Caki2 (cell line): ENCODE measurements at regions not wholly inside any gene's neighbourhood (a gene's known extent, or its start where the extent isn't known, plus 50 kb on each side); places are given as distances from the start of the nearest gene placed in this dataset.
A peak's percentile ranks its signal among the peaks of the same experiment; 100 is the strongest.
"Not testable (repeated sequence)": the region's sequence is repeated elsewhere in the genome, so short reads cannot be mapped to it uniquely, and the experiment has no call there.

Source experiments
- DNase-seq: peaks from one replicate; pipeline ENCODE4 v3.0.0-alpha.2; 2015; ENCODE audit warnings: low read depth
- in situ Hi-C: cut with HindIII; loops from 2 replicates; pipeline ENCODE4 v1.10.0; 2016; ENCODE audit warnings: low sequenced_read_pairs, low pct_unique_long_range_greater_than_20kb, mixed read lengths

GRCh38 chr3:157585386-157585785 lies 82.2 kb upstream of the VEPH1 start:
- no peak for DNase-seq
- in situ Hi-C loops, result no loop called here

- in situ Hi-C loops, result no loop called here
- DNase-seq, result no peak
Observed at GRCh38 chr3:157582637-157582973, 79.4 kb upstream of the VEPH1 start.

- in situ Hi-C loops, DNase-seq: not testable (repeated sequence)
Observed at GRCh38 chr3:157581956-157582636, 78.9 kb upstream of the VEPH1 start.

GRCh38 chr3:157581371-157581770 lies 78.2 kb upstream of the VEPH1 start:
- no peak for DNase-seq
- in situ Hi-C loops, result no loop called here

- no peak for DNase-seq
- in situ Hi-C loops, result no loop called here
Observed at GRCh38 chr3:157578181-157578580, 75.0 kb upstream of the VEPH1 start.

GRCh38 chr3:157574531-157574930 lies 71.3 kb upstream of the VEPH1 start:
- peak; percentile 76 for DNase-seq

GRCh38 chr3:157573780-157574378 lies 70.7 kb upstream of the VEPH1 start:
- peak; percentile 53 for DNase-seq
- in situ Hi-C loops, result no loop called here

More at GRCh38 chr3:157574531-157574930, 71.3 kb upstream of the VEPH1 start:
- in situ Hi-C loops, result no loop called here

GRCh38 chr3:157573281-157573680 lies 70.1 kb upstream of the VEPH1 start:
- in situ Hi-C loops, result no loop called here
- DNase-seq, result no peak

- peak; percentile 60 for DNase-seq
- in situ Hi-C loops, result no loop called here
Observed at GRCh38 chr3:157572559-157573270, 69.5 kb upstream of the VEPH1 start.

GRCh38 chr3:157566596-157566995 lies 63.4 kb upstream of the VEPH1 start:
- no peak for DNase-seq

GRCh38 chr3:157559401-157559800 lies 56.2 kb upstream of the VEPH1 start:
- DNase-seq, result no peak
- in situ Hi-C loops, result no loop called here

More at GRCh38 chr3:157566596-157566995, 63.4 kb upstream of the VEPH1 start:
- in situ Hi-C loops, result no loop called here
